ENCODE measurements at regions not wholly inside any gene's neighbourhood (a gene's known extent, or its start where the extent isn't known, plus 50 kb on each side); places are given as distances from the start of the nearest gene placed in this dataset.

DNA sequence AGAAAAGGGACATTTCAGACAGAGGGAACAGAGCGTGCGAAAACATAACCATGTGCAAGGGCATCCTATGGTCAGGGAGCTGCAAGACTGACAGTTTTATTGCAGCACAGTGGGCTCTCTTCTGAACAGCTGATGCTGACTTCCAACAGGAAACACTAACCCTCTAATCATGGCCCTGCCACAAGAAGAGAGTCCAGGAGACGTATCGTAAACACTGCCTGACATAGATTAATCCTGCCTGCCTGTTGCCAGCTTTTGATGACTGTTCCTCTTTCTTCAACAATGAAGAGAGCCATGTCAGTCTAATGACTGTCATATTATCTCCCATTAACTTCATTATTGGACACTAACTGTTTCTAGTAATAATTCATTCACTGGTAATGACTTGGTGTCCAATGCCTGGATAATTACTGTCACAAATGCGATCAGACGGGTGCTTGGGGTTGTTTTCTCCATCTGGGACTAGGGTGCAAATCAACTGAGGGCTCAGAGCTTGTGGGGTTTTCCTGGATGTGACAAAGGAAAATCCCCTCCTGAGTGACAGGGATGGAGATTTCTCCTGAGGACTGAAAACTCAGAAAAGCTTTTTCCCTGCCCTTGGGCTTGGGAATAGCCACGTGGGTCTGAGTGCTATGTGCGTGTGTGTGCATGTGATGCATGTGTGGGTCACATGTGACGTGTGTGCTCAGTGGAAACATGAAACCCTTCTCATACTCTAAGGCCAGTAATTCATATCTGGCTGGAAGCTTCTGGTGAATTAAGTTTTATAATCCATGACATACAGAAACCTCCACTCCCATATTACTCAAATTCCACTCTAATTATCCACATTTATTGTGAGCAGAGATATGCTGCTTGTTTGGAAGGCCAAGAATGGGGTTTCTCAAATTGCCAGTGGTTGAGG lies 144.0 kb upstream of the PLXNA2 start:
- TF ChIP-seq, protein P1, sequence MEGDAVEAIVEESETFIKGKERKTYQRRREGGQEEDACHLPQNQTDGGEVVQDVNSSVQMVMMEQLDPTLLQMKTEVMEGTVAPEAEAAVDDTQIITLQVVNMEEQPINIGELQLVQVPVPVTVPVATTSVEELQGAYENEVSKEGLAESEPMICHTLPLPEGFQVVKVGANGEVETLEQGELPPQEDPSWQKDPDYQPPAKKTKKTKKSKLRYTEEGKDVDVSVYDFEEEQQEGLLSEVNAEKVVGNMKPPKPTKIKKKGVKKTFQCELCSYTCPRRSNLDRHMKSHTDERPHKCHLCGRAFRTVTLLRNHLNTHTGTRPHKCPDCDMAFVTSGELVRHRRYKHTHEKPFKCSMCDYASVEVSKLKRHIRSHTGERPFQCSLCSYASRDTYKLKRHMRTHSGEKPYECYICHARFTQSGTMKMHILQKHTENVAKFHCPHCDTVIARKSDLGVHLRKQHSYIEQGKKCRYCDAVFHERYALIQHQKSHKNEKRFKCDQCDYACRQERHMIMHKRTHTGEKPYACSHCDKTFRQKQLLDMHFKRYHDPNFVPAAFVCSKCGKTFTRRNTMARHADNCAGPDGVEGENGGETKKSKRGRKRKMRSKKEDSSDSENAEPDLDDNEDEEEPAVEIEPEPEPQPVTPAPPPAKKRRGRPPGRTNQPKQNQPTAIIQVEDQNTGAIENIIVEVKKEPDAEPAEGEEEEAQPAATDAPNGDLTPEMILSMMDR (IDR thresholded peaks at IDR 0.05), result no peak
- intact Hi-C loops (cut with DNase I), result no loop called here
- Histone ChIP-seq H3K27me3 (no peaks in the 10 kb centered on the region), H3K4me3 (no peak overlapping the region), H3K36me3 (no peaks in the 10 kb centered on the region), H3K4me1 (no peaks in the 10 kb centered on the region), H3K27ac (no peak overlapping the region), H3K9me3 (no peaks in the 10 kb centered on the region)
- no peak for DNase-seq (ENCODE audit: low spot score in 2 of 2)

DNA sequence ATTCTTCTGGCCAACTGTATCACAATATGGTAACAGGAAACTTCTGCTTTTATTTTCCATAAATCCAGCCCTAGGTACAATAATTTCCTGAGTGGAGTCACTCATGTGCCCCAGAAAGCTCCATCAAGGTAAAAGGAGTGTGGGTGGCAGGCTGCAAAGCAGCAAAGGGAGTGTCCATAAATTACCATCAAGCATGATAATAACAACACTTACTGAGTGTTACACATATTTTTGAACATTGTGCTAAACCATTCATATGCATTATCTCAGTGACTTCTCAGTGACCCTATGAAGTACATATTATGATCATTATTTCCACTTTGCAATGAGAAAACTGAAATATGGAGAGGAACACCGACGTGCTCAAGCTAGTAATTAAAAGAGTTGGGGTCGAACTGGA lies 149.2 kb upstream of the PLXNA2 start:
- no peaks in the 10 kb centered on the region for H3K4me1 ChIP-seq
- TF ChIP-seq, protein P1 (IDR thresholded peaks at IDR 0.05), result no peak
- H3K4me3 ChIP-seq, result no peak overlapping the region
- H3K36me3 ChIP-seq, result no peaks in the 10 kb centered on the region
- no peaks in the 10 kb centered on the region for H3K9me3 ChIP-seq
- intact Hi-C loops (cut with DNase I), result no loop called here
- no peak overlapping the region for H3K27ac ChIP-seq
- DNase-seq (ENCODE audit: low spot score in 2 of 2), result no peak
- no peaks in the 10 kb centered on the region for H3K27me3 ChIP-seq

DNA sequence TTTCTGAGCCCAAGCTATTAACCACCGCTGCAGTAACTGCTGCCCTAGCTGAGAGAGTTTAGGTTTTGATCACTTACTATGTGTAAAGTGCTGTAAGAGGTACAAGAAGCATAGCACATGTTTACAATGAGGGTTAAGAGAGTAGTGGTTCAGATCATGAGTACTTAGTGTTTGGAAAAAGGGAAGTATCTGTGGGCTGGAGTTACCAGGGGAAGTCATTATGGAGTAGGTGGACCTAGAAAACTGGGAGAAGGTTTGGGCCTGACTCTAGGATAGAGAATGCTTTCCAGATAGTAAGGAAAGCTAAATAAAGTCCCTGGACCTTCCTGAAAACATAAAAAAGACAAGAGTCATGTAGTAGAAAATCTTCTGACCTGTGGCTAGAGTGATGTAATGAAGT lies 149.6 kb upstream of the PLXNA2 start:
- intact Hi-C loops (cut with DNase I), result no loop called here
- H3K9me3 ChIP-seq, result no peaks in the 10 kb centered on the region

DNA sequence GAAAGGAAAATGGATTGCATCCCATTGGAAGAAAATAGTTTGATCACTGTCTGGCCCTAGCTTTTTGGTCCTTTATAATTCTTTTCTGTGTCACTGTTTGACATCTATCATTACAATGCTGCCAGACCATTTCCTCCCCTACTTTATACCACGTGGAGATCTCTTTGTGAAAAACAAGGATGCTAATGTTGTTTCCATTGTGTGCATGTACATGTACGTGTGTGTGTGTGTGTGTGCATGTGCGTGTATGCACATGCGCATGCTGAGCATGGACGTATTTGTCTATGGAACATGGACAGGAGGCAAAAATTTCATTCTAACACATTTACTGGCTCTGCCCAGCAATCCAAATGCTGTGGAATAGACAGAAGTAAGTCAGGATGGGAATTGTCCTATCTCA lies 153.1 kb upstream of the PLXNA2 start:
- no peak for DNase-seq (ENCODE audit: low spot score in 2 of 2)
- H3K9me3 ChIP-seq, result no peaks in the 10 kb centered on the region
- TF ChIP-seq, protein P1 (IDR thresholded peaks at IDR 0.05), result no peak
- no peaks in the 10 kb centered on the region for H3K27me3 ChIP-seq
- no peaks in the 10 kb centered on the region for H3K36me3 ChIP-seq
- H3K27ac ChIP-seq, result no peak overlapping the region
- H3K4me1 ChIP-seq, result no peaks in the 10 kb centered on the region
- H3K4me3 ChIP-seq, result no peak overlapping the region
- intact Hi-C loops (cut with DNase I), result no loop called here

More for the DNA sequence above, 149.6 kb upstream of the PLXNA2 start:
- no peaks in the 10 kb centered on the region for H3K27me3 ChIP-seq
- H3K36me3 ChIP-seq, result no peaks in the 10 kb centered on the region
- DNase-seq (ENCODE audit: low spot score in 2 of 2), result no peak
- H3K4me1 ChIP-seq, result no peaks in the 10 kb centered on the region
- H3K27ac ChIP-seq, result no peak overlapping the region
- H3K4me3 ChIP-seq, result no peak overlapping the region
- TF ChIP-seq, protein P1 (IDR thresholded peaks at IDR 0.05), result no peak

DNA sequence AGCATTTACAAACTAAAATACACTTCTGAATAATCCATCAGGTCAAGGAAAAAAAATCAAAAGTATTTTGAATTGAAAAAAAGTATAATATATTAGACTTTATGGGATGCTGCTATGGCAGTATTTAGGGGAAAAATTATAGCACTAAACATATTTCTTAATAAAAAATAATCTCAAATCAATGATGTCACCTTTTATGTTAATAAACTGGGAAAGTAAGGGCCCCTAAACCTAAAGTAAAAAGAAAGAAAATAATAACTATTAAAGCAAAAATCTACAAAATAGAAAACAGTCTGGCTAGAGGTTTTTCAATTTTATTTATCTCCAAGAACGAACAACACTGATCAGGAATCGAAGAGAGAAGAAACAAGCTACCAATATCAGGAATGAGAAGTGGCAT lies 160.8 kb upstream of the PLXNA2 start:
- no peak for DNase-seq (ENCODE audit: low spot score in 2 of 2)
- no peak overlapping the region for H3K4me3 ChIP-seq
- intact Hi-C loops (cut with DNase I), result no loop called here
- H3K27me3 ChIP-seq, result no peaks in the 10 kb centered on the region
- peaks cover 0 to 4% of the 10 kb centered on the region in 2 donors for H3K9me3 ChIP-seq
- H3K27ac ChIP-seq, result no peak overlapping the region
- no peaks in the 10 kb centered on the region for H3K4me1 ChIP-seq
- TF ChIP-seq, protein P1 (IDR thresholded peaks at IDR 0.05), result no peak
- H3K36me3 ChIP-seq, result no peaks in the 10 kb centered on the region

Measured in ascending aorta (tissue), 2 donors.